ENCODE measurements at regions not wholly inside any gene's neighbourhood (a gene's known extent, or its start where the extent isn't known, plus 50 kb on each side); places are given as distances from the start of the nearest gene placed in this dataset.

DNA sequence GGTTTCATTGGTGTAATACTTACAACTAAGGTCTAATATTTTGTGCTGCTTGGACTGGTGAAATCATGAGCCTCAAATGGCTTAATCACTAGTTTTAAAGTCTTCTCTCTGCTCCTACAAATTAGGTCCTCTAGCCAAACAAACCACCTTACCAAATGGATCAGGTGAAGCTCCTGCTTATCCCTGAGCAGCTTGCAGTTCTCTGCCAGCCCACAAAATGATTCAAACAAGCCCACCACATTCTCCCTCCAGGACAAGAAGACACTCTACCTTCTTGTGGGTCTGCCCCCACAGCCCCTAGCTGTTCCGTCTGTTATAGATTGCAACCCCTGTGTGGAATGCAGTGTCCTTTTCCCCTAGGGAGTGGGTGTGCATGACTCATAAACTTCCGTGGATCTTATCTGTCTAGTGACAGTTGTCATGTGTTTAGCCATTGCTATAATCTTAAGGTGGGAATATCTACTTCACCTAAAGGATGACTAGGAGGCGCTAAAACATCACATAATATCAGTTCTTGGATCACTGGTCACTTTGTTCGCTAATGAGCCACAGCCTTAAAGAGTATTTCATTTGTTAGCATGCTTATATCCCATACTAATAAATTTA lies 940.5 kb upstream of the MANEA start:
- peak; percentile 66 for DNase-seq
- Histone ChIP-seq H3K9ac (ENCODE audit: low read length) (no peak overlapping the region), H3K9me2 (replicated peaks; ENCODE audit: insufficient read depth, low read length) (no peaks in the 10 kb centered on the region), H3K4me1 (ENCODE audit: low read length) (no peaks in the 10 kb centered on the region), H3K79me2 (ENCODE audit: low read length) (no peaks in the 10 kb centered on the region), H3K27me3 (ENCODE audit: low read length) (no peaks in the 10 kb centered on the region), H3K36me3 (ENCODE audit: insufficient read depth, low read length) (no peaks in the 10 kb centered on the region), H3K9me3 (ENCODE audit: low read length) (no peaks in the 10 kb centered on the region), H2AFZ (ENCODE audit: low read length) (no peak overlapping the region), H3K27ac (ENCODE audit: low read length) (no peak overlapping the region), H3K4me2 (ENCODE audit: low read depth, low read length, poor library complexity, severe bottlenecking) (no peak overlapping the region), H4K20me1 (ENCODE audit: insufficient read depth, low read depth, low read length) (no peaks in the 10 kb centered on the region), H3K4me3 (ENCODE audit: low read length) (no peak overlapping the region)

DNA sequence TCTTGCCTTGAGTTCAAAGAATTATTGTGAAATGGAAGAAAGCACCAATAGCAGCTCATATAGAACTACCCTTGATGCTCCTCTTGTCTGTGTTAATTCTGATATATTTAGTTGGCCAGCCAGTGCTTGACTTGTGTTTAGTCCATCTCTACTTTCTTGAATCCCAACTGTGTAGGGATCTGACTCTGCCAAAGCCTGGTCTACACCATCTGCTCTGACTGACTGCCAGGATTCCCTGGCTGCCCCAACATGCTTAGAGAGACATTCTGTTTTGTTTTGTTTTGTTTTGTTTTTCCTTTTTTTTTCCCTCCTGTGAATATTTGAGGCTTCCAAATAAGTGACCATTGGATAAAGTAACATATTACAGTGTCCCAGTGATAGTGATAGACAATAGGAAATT lies 953.7 kb upstream of the MANEA start:
- H3K36me3 ChIP-seq (ENCODE audit: insufficient read depth, low read length): no peaks in the 10 kb centered on the region
- no peaks in the 10 kb centered on the region for H3K9me3 ChIP-seq (ENCODE audit: low read length)
- no peak for DNase-seq
- H3K9me2 ChIP-seq (replicated peaks; ENCODE audit: insufficient read depth, low read length): no peaks in the 10 kb centered on the region
- H3K4me1 ChIP-seq (ENCODE audit: low read length): no peaks in the 10 kb centered on the region
- H2AFZ ChIP-seq (ENCODE audit: low read length): no peak overlapping the region
- H3K9ac ChIP-seq (ENCODE audit: low read length): no peak overlapping the region
- H3K27me3 ChIP-seq (ENCODE audit: low read length): no peaks in the 10 kb centered on the region
- no peak overlapping the region for H3K4me3 ChIP-seq (ENCODE audit: low read length)
- H3K79me2 ChIP-seq (ENCODE audit: low read length): no peaks in the 10 kb centered on the region
- H4K20me1 ChIP-seq (ENCODE audit: insufficient read depth, low read depth, low read length): no peaks in the 10 kb centered on the region
- no peak overlapping the region for H3K4me2 ChIP-seq (ENCODE audit: low read depth, low read length, poor library complexity, severe bottlenecking)
- H3K27ac ChIP-seq (ENCODE audit: low read length): no peak overlapping the region

DNA sequence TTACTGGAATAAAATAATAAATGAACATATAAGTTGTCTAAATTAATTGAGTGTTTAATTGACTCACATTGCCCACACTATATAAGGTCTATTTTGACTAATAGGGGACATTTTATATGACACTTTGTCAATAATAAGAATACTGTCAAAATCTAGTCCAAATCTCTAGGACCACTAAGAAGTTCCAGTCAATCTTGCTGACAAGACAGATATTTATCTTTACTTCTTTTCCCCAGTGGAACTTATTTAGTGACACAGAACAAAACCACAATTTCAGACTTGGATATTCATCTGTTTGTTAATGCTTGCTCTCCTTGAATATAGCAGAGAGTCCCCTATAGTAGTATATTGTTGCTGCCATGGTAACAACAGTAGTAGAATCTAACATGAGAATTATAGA lies 954.6 kb upstream of the MANEA start:
- DNase-seq: no peak
- no peaks in the 10 kb centered on the region for H3K4me1 ChIP-seq (ENCODE audit: low read length)
- H3K9ac ChIP-seq (ENCODE audit: low read length): no peak overlapping the region
- no peak overlapping the region for H3K27ac ChIP-seq (ENCODE audit: low read length)
- H3K4me3 ChIP-seq (ENCODE audit: low read length): no peak overlapping the region
- no peaks in the 10 kb centered on the region for H3K9me2 ChIP-seq (replicated peaks; ENCODE audit: insufficient read depth, low read length)
- H3K9me3 ChIP-seq (ENCODE audit: low read length): no peaks in the 10 kb centered on the region
- H3K36me3 ChIP-seq (ENCODE audit: insufficient read depth, low read length): no peaks in the 10 kb centered on the region
- H3K79me2 ChIP-seq (ENCODE audit: low read length): no peaks in the 10 kb centered on the region
- H3K4me2 ChIP-seq (ENCODE audit: low read depth, low read length, poor library complexity, severe bottlenecking): no peak overlapping the region
- no peaks in the 10 kb centered on the region for H4K20me1 ChIP-seq (ENCODE audit: insufficient read depth, low read depth, low read length)
- no peaks in the 10 kb centered on the region for H3K27me3 ChIP-seq (ENCODE audit: low read length)
- no peak overlapping the region for H2AFZ ChIP-seq (ENCODE audit: low read length)

DNA sequence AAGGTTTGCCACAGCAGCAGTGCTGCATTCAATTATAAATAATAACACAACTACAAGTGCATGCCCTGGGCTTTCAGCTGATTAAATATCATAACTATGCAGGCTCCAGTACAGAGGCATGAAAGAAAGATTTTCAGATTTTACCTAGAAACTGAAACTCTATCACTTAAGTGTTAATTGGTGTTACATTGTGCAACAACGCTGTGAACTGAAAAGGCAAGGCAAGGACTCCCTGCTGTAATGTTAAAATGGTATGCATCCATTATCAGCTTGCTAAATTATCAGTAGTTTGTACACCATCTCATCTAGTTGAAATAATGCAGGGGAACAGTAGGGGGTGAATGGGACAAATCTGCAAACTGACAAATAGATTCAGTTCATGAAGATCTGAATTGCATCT lies 976.7 kb upstream of the MANEA start:
- H3K9me2 ChIP-seq (replicated peaks; ENCODE audit: insufficient read depth, low read length): no peaks in the 10 kb centered on the region
- no peaks in the 10 kb centered on the region for H3K36me3 ChIP-seq (ENCODE audit: insufficient read depth, low read length)
- H3K4me3 ChIP-seq (ENCODE audit: low read length): no peak overlapping the region
- no peak overlapping the region for H2AFZ ChIP-seq (ENCODE audit: low read length)
- H3K27me3 ChIP-seq (ENCODE audit: low read length): no peaks in the 10 kb centered on the region
- no peaks in the 10 kb centered on the region for H3K79me2 ChIP-seq (ENCODE audit: low read length)
- H3K27ac ChIP-seq (ENCODE audit: low read length): no peak overlapping the region
- H3K4me1 ChIP-seq (ENCODE audit: low read length): no peaks in the 10 kb centered on the region
- no peaks in the 10 kb centered on the region for H3K9me3 ChIP-seq (ENCODE audit: low read length)
- no peak for DNase-seq
- no peak overlapping the region for H3K9ac ChIP-seq (ENCODE audit: low read length)
- H4K20me1 ChIP-seq (ENCODE audit: insufficient read depth, low read depth, low read length): no peaks in the 10 kb centered on the region
- H3K4me2 ChIP-seq (ENCODE audit: low read depth, low read length, poor library complexity, severe bottlenecking): no peak overlapping the region

DNA sequence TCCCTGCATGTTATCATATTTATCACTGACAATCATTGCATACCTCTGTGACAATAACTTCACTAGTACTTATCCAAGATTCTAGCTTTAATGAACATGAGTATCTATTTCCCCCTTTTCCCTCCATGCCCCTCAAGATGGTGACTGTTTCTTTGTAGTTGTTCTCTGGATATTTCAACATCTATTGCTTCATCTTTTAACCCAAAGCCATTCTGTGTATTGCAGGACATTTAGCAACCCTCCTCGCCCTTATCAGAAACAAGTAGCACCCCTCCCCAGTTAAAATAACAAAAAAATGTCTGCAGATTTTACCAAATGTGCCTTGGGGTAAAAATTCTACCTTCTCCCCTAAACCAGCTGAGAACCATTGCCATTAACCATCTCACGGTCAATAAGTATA lies 979.8 kb upstream of the MANEA start:
- H3K9me2 ChIP-seq (replicated peaks; ENCODE audit: insufficient read depth, low read length): no peaks in the 10 kb centered on the region
- no peak overlapping the region for H3K4me3 ChIP-seq (ENCODE audit: low read length)
- H3K4me2 ChIP-seq (ENCODE audit: low read depth, low read length, poor library complexity, severe bottlenecking): no peak overlapping the region
- H3K79me2 ChIP-seq (ENCODE audit: low read length): no peaks in the 10 kb centered on the region
- H3K27me3 ChIP-seq (ENCODE audit: low read length): no peaks in the 10 kb centered on the region
- H3K36me3 ChIP-seq (ENCODE audit: insufficient read depth, low read length): no peaks in the 10 kb centered on the region
- H4K20me1 ChIP-seq (ENCODE audit: insufficient read depth, low read depth, low read length): no peaks in the 10 kb centered on the region
- H3K9ac ChIP-seq (ENCODE audit: low read length): no peak overlapping the region
- H2AFZ ChIP-seq (ENCODE audit: low read length): no peak overlapping the region
- no peak for DNase-seq
- no peaks in the 10 kb centered on the region for H3K4me1 ChIP-seq (ENCODE audit: low read length)
- no peak overlapping the region for H3K27ac ChIP-seq (ENCODE audit: low read length)
- no peaks in the 10 kb centered on the region for H3K9me3 ChIP-seq (ENCODE audit: low read length)

DNA sequence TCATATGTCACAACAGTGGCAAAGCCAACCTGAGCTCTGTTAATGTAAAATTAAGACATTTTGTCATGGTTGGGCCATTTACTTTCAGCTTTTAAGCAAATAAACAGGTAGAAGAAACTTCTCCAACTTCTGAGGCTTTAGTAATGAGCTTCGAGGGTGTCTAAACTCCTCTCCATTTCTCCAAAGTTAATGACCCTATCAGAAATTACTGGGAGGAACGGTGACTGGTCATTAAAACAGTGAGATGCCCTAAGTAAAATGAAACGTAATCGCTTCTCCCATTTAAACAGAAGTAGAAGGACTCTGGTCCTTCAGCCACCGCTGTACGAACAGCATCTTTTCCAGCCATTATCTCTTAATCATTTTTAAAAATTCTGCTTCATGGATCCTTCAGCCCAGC lies 986.9 kb upstream of the MANEA start:
- no peak overlapping the region for H3K4me2 ChIP-seq (ENCODE audit: low read depth, low read length, poor library complexity, severe bottlenecking)
- H3K27me3 ChIP-seq (ENCODE audit: low read length): no peaks in the 10 kb centered on the region
- H3K9ac ChIP-seq (ENCODE audit: low read length): no peak overlapping the region
- no peaks in the 10 kb centered on the region for H4K20me1 ChIP-seq (ENCODE audit: insufficient read depth, low read depth, low read length)
- H3K27ac ChIP-seq (ENCODE audit: low read length): no peak overlapping the region
- no peaks in the 10 kb centered on the region for H3K9me2 ChIP-seq (replicated peaks; ENCODE audit: insufficient read depth, low read length)
- no peaks in the 10 kb centered on the region for H3K4me1 ChIP-seq (ENCODE audit: low read length)
- H3K4me3 ChIP-seq (ENCODE audit: low read length): no peak overlapping the region
- no peak overlapping the region for H2AFZ ChIP-seq (ENCODE audit: low read length)
- no peaks in the 10 kb centered on the region for H3K36me3 ChIP-seq (ENCODE audit: insufficient read depth, low read length)
- DNase-seq: no peak
- H3K9me3 ChIP-seq (ENCODE audit: low read length): no peaks in the 10 kb centered on the region
- no peaks in the 10 kb centered on the region for H3K79me2 ChIP-seq (ENCODE audit: low read length)

DNA sequence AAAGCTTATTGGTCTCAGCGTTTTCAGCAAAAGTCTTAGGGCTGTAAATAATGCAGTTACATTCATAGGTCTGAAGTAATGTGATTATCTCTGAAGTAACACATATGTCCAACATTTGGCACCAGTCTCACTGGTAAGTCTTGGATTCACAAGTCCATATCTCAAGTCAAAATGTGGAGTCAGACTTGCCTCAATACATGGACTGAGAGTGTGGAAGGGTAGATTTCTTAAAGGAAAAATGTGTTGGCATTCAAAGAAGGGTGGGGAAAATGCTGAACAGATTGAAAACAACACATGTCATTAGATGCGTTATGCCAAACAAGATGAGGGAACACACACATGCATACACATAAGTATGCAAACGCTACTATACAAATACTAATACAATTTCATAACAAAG lies 989.0 kb upstream of the MANEA start:
- no peak overlapping the region for H3K9ac ChIP-seq (ENCODE audit: low read length)
- H4K20me1 ChIP-seq (ENCODE audit: insufficient read depth, low read depth, low read length): no peaks in the 10 kb centered on the region
- H2AFZ ChIP-seq (ENCODE audit: low read length): no peak overlapping the region
- H3K36me3 ChIP-seq (ENCODE audit: insufficient read depth, low read length): no peaks in the 10 kb centered on the region
- no peaks in the 10 kb centered on the region for H3K4me1 ChIP-seq (ENCODE audit: low read length)
- no peaks in the 10 kb centered on the region for H3K79me2 ChIP-seq (ENCODE audit: low read length)
- no peak overlapping the region for H3K4me2 ChIP-seq (ENCODE audit: low read depth, low read length, poor library complexity, severe bottlenecking)
- no peak overlapping the region for H3K27ac ChIP-seq (ENCODE audit: low read length)
- H3K4me3 ChIP-seq (ENCODE audit: low read length): no peak overlapping the region
- no peaks in the 10 kb centered on the region for H3K27me3 ChIP-seq (ENCODE audit: low read length)
- no peak for DNase-seq
- no peaks in the 10 kb centered on the region for H3K9me2 ChIP-seq (replicated peaks; ENCODE audit: insufficient read depth, low read length)
- no peaks in the 10 kb centered on the region for H3K9me3 ChIP-seq (ENCODE audit: low read length)

DNA sequence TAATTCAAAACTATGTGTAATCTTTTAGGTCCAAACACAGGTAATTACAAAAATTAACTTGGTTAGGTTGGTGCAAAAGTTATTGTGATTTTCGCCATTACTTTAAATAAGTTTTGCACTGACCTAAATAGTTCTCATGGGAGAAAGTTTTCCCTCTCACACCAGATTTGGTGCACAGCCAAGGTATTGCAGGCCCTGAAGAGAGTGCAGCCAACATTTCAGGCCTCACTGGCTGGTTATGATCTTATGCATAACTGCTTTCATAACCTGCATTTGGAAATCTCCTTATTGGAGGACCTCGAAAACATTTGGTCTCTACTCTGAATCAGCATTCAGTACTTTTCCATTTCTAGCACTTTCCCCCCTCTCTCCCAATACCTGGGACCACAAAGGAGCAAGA lies 993.1 kb upstream of the MANEA start:
- Histone ChIP-seq H3K4me2 (ENCODE audit: low read depth, low read length, poor library complexity, severe bottlenecking) (no peak overlapping the region), H3K27me3 (ENCODE audit: low read length) (no peaks in the 10 kb centered on the region), H3K9ac (ENCODE audit: low read length) (no peak overlapping the region), H3K36me3 (ENCODE audit: insufficient read depth, low read length) (no peaks in the 10 kb centered on the region), H3K79me2 (ENCODE audit: low read length) (no peaks in the 10 kb centered on the region), H3K27ac (ENCODE audit: low read length) (no peak overlapping the region), H4K20me1 (ENCODE audit: insufficient read depth, low read depth, low read length) (no peaks in the 10 kb centered on the region), H2AFZ (ENCODE audit: low read length) (no peak overlapping the region), H3K4me3 (ENCODE audit: low read length) (no peak overlapping the region), H3K9me3 (ENCODE audit: low read length) (no peaks in the 10 kb centered on the region), H3K9me2 (replicated peaks; ENCODE audit: insufficient read depth, low read length) (0 out of 2 replicates have a peak, but pooled peaks cover 5% of the 10 kb centered on the region), H3K4me1 (ENCODE audit: low read length) (no peaks in the 10 kb centered on the region)
- DNase-seq: no peak

DNA sequence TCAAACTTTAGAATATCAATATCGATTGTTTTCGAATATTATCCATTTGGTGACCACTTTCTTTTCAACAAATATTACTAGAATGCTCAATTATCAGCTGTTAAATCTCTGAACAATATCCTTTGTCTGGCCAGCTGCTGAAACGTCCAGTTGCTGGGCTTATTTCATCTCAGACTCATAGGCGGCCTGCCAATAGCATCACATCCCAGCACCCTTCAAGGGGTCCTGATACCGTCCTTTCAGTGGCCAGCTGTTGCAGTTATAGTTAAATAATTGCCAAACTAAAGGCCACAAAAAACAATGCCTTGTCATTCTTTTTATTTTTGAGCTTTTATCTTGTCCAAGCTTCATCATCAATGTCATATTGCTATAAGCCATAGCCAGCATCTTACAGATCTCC lies 1006.8 kb upstream of the MANEA start:
- Histone ChIP-seq H3K4me2 (ENCODE audit: low read depth, low read length, poor library complexity, severe bottlenecking) (no peak overlapping the region), H2AFZ (ENCODE audit: low read length) (no peak overlapping the region), H3K9me3 (ENCODE audit: low read length) (no peaks in the 10 kb centered on the region), H3K9ac (ENCODE audit: low read length) (no peak overlapping the region), H3K36me3 (ENCODE audit: insufficient read depth, low read length) (no peaks in the 10 kb centered on the region), H4K20me1 (ENCODE audit: insufficient read depth, low read depth, low read length) (no peaks in the 10 kb centered on the region), H3K4me1 (ENCODE audit: low read length) (no peaks in the 10 kb centered on the region), H3K79me2 (ENCODE audit: low read length) (no peaks in the 10 kb centered on the region), H3K4me3 (ENCODE audit: low read length) (no peak overlapping the region), H3K27ac (ENCODE audit: low read length) (no peak overlapping the region), H3K27me3 (ENCODE audit: low read length) (no peaks in the 10 kb centered on the region), H3K9me2 (replicated peaks; ENCODE audit: insufficient read depth, low read length) (no peaks in the 10 kb centered on the region)
- DNase-seq: no peak

All from Karpas-422 (cell line).